ENCODE measurements at regions not wholly inside any gene's neighbourhood (a gene's known extent, or its start where the extent isn't known, plus 50 kb on each side); places are given as distances from the start of the nearest gene placed in this dataset.
"Not testable (repeated sequence)": the region's sequence is repeated elsewhere in the genome, so short reads cannot be mapped to it uniquely, and the experiment has no call there.

DNA sequence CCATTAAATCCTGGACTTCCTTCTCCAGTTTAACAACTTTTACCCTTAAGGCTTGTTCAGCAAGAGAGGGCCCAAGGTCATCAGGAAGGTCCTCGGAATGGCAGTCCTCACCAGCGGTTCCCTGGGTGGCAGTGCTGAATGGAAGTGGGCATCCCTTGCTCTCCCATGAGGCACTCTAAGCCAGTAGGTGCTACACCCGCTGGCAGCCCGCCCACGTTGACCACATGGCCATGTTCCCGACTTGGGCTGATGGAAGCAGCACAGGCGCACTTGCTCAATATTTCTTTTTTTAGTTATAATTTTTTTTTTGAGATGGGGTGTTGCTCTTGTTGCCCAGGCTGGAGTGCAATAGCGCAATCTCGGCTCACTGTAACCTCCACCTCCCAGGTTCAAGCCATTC lies 277.9 kb downstream of the ZC4H2 start (continued):
- TF ChIP-seq, protein P1, sequence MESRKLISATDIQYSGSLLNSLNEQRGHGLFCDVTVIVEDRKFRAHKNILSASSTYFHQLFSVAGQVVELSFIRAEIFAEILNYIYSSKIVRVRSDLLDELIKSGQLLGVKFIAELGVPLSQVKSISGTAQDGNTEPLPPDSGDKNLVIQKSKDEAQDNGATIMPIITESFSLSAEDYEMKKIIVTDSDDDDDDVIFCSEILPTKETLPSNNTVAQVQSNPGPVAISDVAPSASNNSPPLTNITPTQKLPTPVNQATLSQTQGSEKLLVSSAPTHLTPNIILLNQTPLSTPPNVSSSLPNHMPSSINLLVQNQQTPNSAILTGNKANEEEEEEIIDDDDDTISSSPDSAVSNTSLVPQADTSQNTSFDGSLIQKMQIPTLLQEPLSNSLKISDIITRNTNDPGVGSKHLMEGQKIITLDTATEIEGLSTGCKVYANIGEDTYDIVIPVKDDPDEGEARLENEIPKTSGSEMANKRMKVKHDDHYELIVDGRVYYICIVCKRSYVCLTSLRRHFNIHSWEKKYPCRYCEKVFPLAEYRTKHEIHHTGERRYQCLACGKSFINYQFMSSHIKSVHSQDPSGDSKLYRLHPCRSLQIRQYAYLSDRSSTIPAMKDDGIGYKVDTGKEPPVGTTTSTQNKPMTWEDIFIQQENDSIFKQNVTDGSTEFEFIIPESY (IDR thresholded peaks at IDR 0.05; ENCODE audit: extremely low read depth, insufficient replicate concordance, low read length): no peak
- no peak for TF ChIP-seq CTCF (IDR thresholded peaks at IDR 0.05 in 2 of 3, conservative IDR thresholded peaks at IDR 0.05 in 1 of 3; ENCODE audit: borderline replicate concordance in 1 of 3, insufficient read depth in 1 of 3, low read depth in 2 of 3, low read length in 2 of 3)
- TF ChIP-seq MAX (IDR thresholded peaks at IDR 0.05): no peak
- no peak for TF ChIP-seq CBX3 (IDR thresholded peaks at IDR 0.05; ENCODE audit: low read depth)
- no peak for TF ChIP-seq SRF (IDR thresholded peaks at IDR 0.05; ENCODE audit: low read depth)
- no peak for TF ChIP-seq POLR2A (IDR thresholded peaks at IDR 0.05; ENCODE audit: borderline replicate concordance, extremely low read depth, insufficient read depth, insufficient read length)
- TF ChIP-seq POLR2AphosphoS5 (IDR thresholded peaks at IDR 0.05; ENCODE audit: low read depth, low read length): no peak
- no peak for TF ChIP-seq JUND (IDR thresholded peaks at IDR 0.05)
- no peak for TF ChIP-seq EGR1 (IDR thresholded peaks at IDR 0.05; ENCODE audit: low read depth)
- no peak for TF ChIP-seq YY1 (IDR thresholded peaks at IDR 0.05; ENCODE audit: extremely low read depth, insufficient replicate concordance, low read depth, low read length)
- no peak for TF ChIP-seq ZNF274 (IDR thresholded peaks at IDR 0.05; ENCODE audit: low read depth, low read length)

GRCh38 chrX:64695372-64695771 lies 280.9 kb downstream of the ZC4H2 start:
- CTCF ChIA-PET; H3K9me2 ChIP-seq (ENCODE audit: insufficient read depth); H3K4me3 ChIP-seq (replicated peaks in 1 of 2; ENCODE audit: low read depth in 1 of 2, low read length in 2 of 2); POLR2A ChIA-PET; H3K9ac ChIP-seq (ENCODE audit: low read length); H3K79me2 ChIP-seq (ENCODE audit: insufficient read depth, low read length); H2AFZ ChIP-seq (ENCODE audit: low read depth, low read length, poor library complexity, severe bottlenecking); BruUV-seq (replicated peaks); H4K20me1 ChIP-seq (ENCODE audit: insufficient read depth); DNase-seq (ENCODE audit: low read depth, low spot score); H3K36me3 ChIP-seq (ENCODE audit: control insufficient read depth in 1 of 2, insufficient read depth in 2 of 2, low read length in 2 of 2); H3K27me3 ChIP-seq (ENCODE audit: insufficient read depth, low read length); RAD21 ChIA-PET (ENCODE audit: low non-redundant PET in 1 of 2, low total read pairs in 2 of 2, uncharacterized antibody in 2 of 2, unreplicated experiment in 2 of 2); H3K4me2 ChIP-seq (ENCODE audit: low read length); ATAC-seq; intact Hi-C loops (cut with micrococcal nuclease); H3K4me1 ChIP-seq (ENCODE audit: control insufficient read depth in 1 of 2, insufficient read depth in 2 of 2, low read length in 2 of 2); H3K9me3 ChIP-seq (ENCODE audit: control insufficient read depth in 1 of 2, insufficient read depth in 1 of 2, low read depth in 1 of 2, low read length in 2 of 2); H3K27ac ChIP-seq (ENCODE audit: low read depth, low read length): not testable (repeated sequence)
